BLaER1 treated with 17β-estradiol and CSF1 and Interleukin-3, amounts not matched to agents 10 nM and 100 nM (cell line): ENCODE measurements at regions not wholly inside any gene's neighbourhood (a gene's known extent, or its start where the extent isn't known, plus 50 kb on each side); places are given as distances from the start of the nearest gene placed in this dataset.

Source experiments
- H3K27ac ChIP-seq, 11 experiments: shearing (Covaris generic); formaldehyde crosslinking; 2 replicates each; pipeline ENCODE4 v1.8.1; 2022
- H3K27me3 ChIP-seq, 11 experiments: shearing (Covaris generic); formaldehyde crosslinking; 2 replicates each; pipeline ENCODE4 v1.8.1; 2022
- H3K36me3 ChIP-seq, 11 experiments: shearing (Covaris generic); formaldehyde crosslinking; 2 replicates each; pipeline ENCODE4 v1.8.1; 2022
- H3K4me1 ChIP-seq, 10 experiments: shearing (Covaris generic); formaldehyde crosslinking; 2 replicates each; pipeline ENCODE4 v1.8.1; 2022
- H3K4me2 ChIP-seq, 11 experiments: shearing (Covaris generic); formaldehyde crosslinking; 2 replicates each; pipeline ENCODE4 v1.8.1; 2022
- H3K4me3 ChIP-seq, 10 experiments: shearing (Covaris generic); formaldehyde crosslinking; 2 replicates each; pipeline ENCODE4 v1.8.1; 2022
- H3K9ac ChIP-seq, 11 experiments: shearing (Covaris generic); formaldehyde crosslinking; 2 replicates each; pipeline ENCODE4 v1.8.1; 2022
- H3K9me3 ChIP-seq, 11 experiments: shearing (Covaris generic); formaldehyde crosslinking; replicated peaks in 1 of 11; 2 replicates each; pipeline ENCODE4 v1.8.1; 2022
- H4K20me1 ChIP-seq, 11 experiments: shearing (Covaris generic); formaldehyde crosslinking; 2 replicates each; pipeline ENCODE4 v1.8.1; 2022
- Cebpa-rat ChIP-seq, 11 experiments: shearing (Covaris generic); IDR thresholded peaks; 2 replicates each; pipeline ENCODE4 v1.8.1; 2022

GRCh38 chr2:120972286-120972685 lies 236.6 kb downstream of the GLI2 start:
- no peak for TF ChIP-seq Cebpa-rat (IDR thresholded peaks at IDR 0.05)
- H3K4me3 ChIP-seq: no peak overlapping the region
- no peaks in the 10 kb centered on the region for H3K27me3 ChIP-seq
- H3K9ac ChIP-seq: no peak overlapping the region
- no peaks in the 10 kb centered on the region for H3K36me3 ChIP-seq
- H3K4me2 ChIP-seq: no peak overlapping the region
- H3K4me1 ChIP-seq: peaks cover 0 to 13% (median 7%) of the 10 kb centered on the region in 10 experiments; a peak in 6 of 20 replicates
- H3K9me3 ChIP-seq: peaks cover 0 to 11% (median 0%) of the 10 kb centered on the region in 11 experiments; a peak in 3 of 22 replicates
- no peak overlapping the region for H3K27ac ChIP-seq
- H4K20me1 ChIP-seq: no peaks in the 10 kb centered on the region

GRCh38 chr2:120973196-120973595 lies 237.5 kb downstream of the GLI2 start:
- Histone ChIP-seq H3K27me3 (no peaks in the 10 kb centered on the region), H4K20me1 (no peaks in the 10 kb centered on the region), H3K4me2 (no peak overlapping the region), H3K4me1 (peaks cover 0 to 13% (median 7%) of the 10 kb centered on the region in 10 experiments; a peak in 6 of 20 replicates), H3K27ac (no peak overlapping the region), H3K36me3 (no peaks in the 10 kb centered on the region), H3K4me3 (no peak overlapping the region), H3K9me3 (peaks cover 0 to 11% (median 0%) of the 10 kb centered on the region in 11 experiments; a peak in 3 of 22 replicates), H3K9ac (no peak overlapping the region)
- TF ChIP-seq Cebpa-rat (IDR thresholded peaks at IDR 0.05): no peak

- TF ChIP-seq Cebpa-rat (IDR thresholded peaks at IDR 0.05): no peak
- Histone ChIP-seq H3K4me2 (no peak overlapping the region), H3K4me3 (no peak overlapping the region), H3K9me3 (peaks cover 0 to under 1% (median 0%) of the 10 kb centered on the region in 11 experiments; a peak in 1 of 22 replicates), H3K4me1 (peaks cover 0 to 8% (median 4%) of the 10 kb centered on the region in 10 experiments; a peak in 6 of 20 replicates), H3K27ac (no peak overlapping the region), H3K27me3 (no peaks in the 10 kb centered on the region), H3K36me3 (no peaks in the 10 kb centered on the region), H4K20me1 (no peaks in the 10 kb centered on the region), H3K9ac (no peak overlapping the region)
Measured at GRCh38 chr2:120974950-120975349, 239.3 kb downstream of the GLI2 start.

- H3K4me2 ChIP-seq: no peak overlapping the region
- H3K9ac ChIP-seq: no peak overlapping the region
- H3K4me3 ChIP-seq: no peak overlapping the region
- H3K36me3 ChIP-seq: no peaks in the 10 kb centered on the region
- no peaks in the 10 kb centered on the region for H4K20me1 ChIP-seq
- no peak for TF ChIP-seq Cebpa-rat (IDR thresholded peaks at IDR 0.05)
- no peaks in the 10 kb centered on the region for H3K27me3 ChIP-seq
- no peaks in the 10 kb centered on the region for H3K9me3 ChIP-seq
- H3K4me1 ChIP-seq: peaks cover 0 to 6% (median 0%) of the 10 kb centered on the region in 10 experiments; a peak in 2 of 20 replicates
- H3K27ac ChIP-seq: no peak overlapping the region
Measured at GRCh38 chr2:120976501-120977307, 241.0 kb downstream of the GLI2 start.

GRCh38 chr2:120977582-120978358 lies 242.1 kb downstream of the GLI2 start:
- Histone ChIP-seq H3K4me2 (no peak overlapping the region), H3K9ac (no peak overlapping the region), H3K4me1 (peaks cover 0 to 6% (median 0%) of the 10 kb centered on the region in 10 experiments; a peak in 2 of 20 replicates), H3K9me3 (no peaks in the 10 kb centered on the region), H3K36me3 (no peaks in the 10 kb centered on the region), H3K4me3 (no peak overlapping the region), H3K27ac (no peak overlapping the region), H3K27me3 (no peaks in the 10 kb centered on the region), H4K20me1 (no peaks in the 10 kb centered on the region)
- TF ChIP-seq Cebpa-rat (IDR thresholded peaks at IDR 0.05): no peak

GRCh38 chr2:120978359-120979050 lies 242.8 kb downstream of the GLI2 start:
- no peaks in the 10 kb centered on the region for H3K9me3 ChIP-seq

GRCh38 chr2:120979398-120979797 lies 243.7 kb downstream of the GLI2 start:
- no peak overlapping the region for H3K4me3 ChIP-seq
- H4K20me1 ChIP-seq: no peaks in the 10 kb centered on the region
- peaks cover 0 to 5% (median 0%) of the 10 kb centered on the region in 10 experiments; a peak in 4 of 20 replicates for H3K4me1 ChIP-seq
- H3K4me2 ChIP-seq: no peak overlapping the region
- H3K9ac ChIP-seq: no peak overlapping the region
- no peak overlapping the region for H3K27ac ChIP-seq
- TF ChIP-seq Cebpa-rat (IDR thresholded peaks at IDR 0.05): no peak
- H3K9me3 ChIP-seq: no peaks in the 10 kb centered on the region
- H3K27me3 ChIP-seq: no peaks in the 10 kb centered on the region
- H3K36me3 ChIP-seq: no peaks in the 10 kb centered on the region

More at GRCh38 chr2:120978359-120979050, 242.8 kb downstream of the GLI2 start:
- H3K4me2 ChIP-seq: no peak overlapping the region
- peaks cover 0 to 10% (median 0%) of the 10 kb centered on the region in 10 experiments; a peak in 4 of 20 replicates for H3K4me1 ChIP-seq
- H3K27ac ChIP-seq: no peak overlapping the region
- H3K36me3 ChIP-seq: no peaks in the 10 kb centered on the region
- TF ChIP-seq Cebpa-rat (IDR thresholded peaks at IDR 0.05): no peak
- H3K27me3 ChIP-seq: no peaks in the 10 kb centered on the region
- no peak overlapping the region for H3K9ac ChIP-seq
- H4K20me1 ChIP-seq: no peaks in the 10 kb centered on the region
- no peak overlapping the region for H3K4me3 ChIP-seq

GRCh38 chr2:120979921-120980320 lies 244.3 kb downstream of the GLI2 start:
- H3K4me3 ChIP-seq: no peak overlapping the region
- peaks cover 0 to 5% (median 0%) of the 10 kb centered on the region in 10 experiments; a peak in 4 of 20 replicates for H3K4me1 ChIP-seq
- H3K9ac ChIP-seq: no peak overlapping the region
- no peaks in the 10 kb centered on the region for H3K9me3 ChIP-seq
- no peak overlapping the region for H3K4me2 ChIP-seq
- no peak overlapping the region for H3K27ac ChIP-seq
- H4K20me1 ChIP-seq: no peaks in the 10 kb centered on the region
- no peaks in the 10 kb centered on the region for H3K36me3 ChIP-seq
- no peak for TF ChIP-seq Cebpa-rat (IDR thresholded peaks at IDR 0.05)
- H3K27me3 ChIP-seq: no peaks in the 10 kb centered on the region

GRCh38 chr2:120981443-120981842 lies 245.8 kb downstream of the GLI2 start:
- Histone ChIP-seq H3K9ac (no peak overlapping the region), H3K27me3 (no peaks in the 10 kb centered on the region), H3K36me3 (no peaks in the 10 kb centered on the region), H3K4me1 (peaks cover 0 to 5% (median 0%) of the 10 kb centered on the region in 10 experiments; a peak in 4 of 20 replicates), H3K9me3 (no peaks in the 10 kb centered on the region), H3K27ac (no peak overlapping the region), H3K4me3 (no peak overlapping the region), H3K4me2 (no peak overlapping the region), H4K20me1 (no peaks in the 10 kb centered on the region)
- no peak for TF ChIP-seq Cebpa-rat (IDR thresholded peaks at IDR 0.05)
